IMR-90 (cell line): ENCODE measurements at regions not wholly inside any gene's neighbourhood (a gene's known extent, or its start where the extent isn't known, plus 50 kb on each side); places are given as distances from the start of the nearest gene placed in this dataset.

ENCODE experiments used
- ATAC-seq: fragments of 200-7000 bp; cut with Tn5 transposase; 2 replicates; pipeline ENCODE4 v1.9.1; 2020; ENCODE audit warnings: low read depth, mild to moderate bottlenecking, moderate library complexity
- BruUV-seq: library from RNA; stranded (reverse); fragments of 400-500 nt; replicated peaks from 2 replicates; lab custom pipeline; 2021; lab: Mats Ljungman, UMichigan
- CTCF ChIA-PET: fragments of 300-600 bp; formaldehyde crosslinking; extraction: SDS; loops from one replicate; lab custom pipeline; 2021; ENCODE audit warnings: antibody characterized with exemption; lab: Yijun Ruan, JAX
- POLR2A ChIA-PET: fragments of 300-600 bp; sonication (Branson Sonifier 250); formaldehyde crosslinking; loops from one replicate; lab custom pipeline; 2022; ENCODE audit warnings: antibody characterized with exemption; ENCODE audit not compliant: unreplicated experiment; lab: Charles Lee
- DNase-seq: peaks from one replicate; pipeline ENCODE4 v3.0.0; 2013
- H2AFZ ChIP-seq: replicated peaks from 2 replicates; pipeline ENCODE3; 2013; ENCODE audit warnings: low read length, mild to moderate bottlenecking; ENCODE audit not compliant: poor library complexity
- H2AK5ac ChIP-seq: 2 replicates; pipeline ENCODE4 v1.6.1; 2013; ENCODE audit warnings: low read depth, low read length, inconsistent platforms
- H2AK9ac ChIP-seq: replicated peaks from 2 replicates; pipeline ENCODE3; 2013; ENCODE audit warnings: mild to moderate bottlenecking, low read depth, low read length, moderate library complexity; ENCODE audit not compliant: poor library complexity
- H2BK120ac ChIP-seq: 2 replicates; pipeline ENCODE4 v1.6.1; 2013; ENCODE audit warnings: low read depth, low read length, inconsistent platforms
- H2BK15ac ChIP-seq: 3 replicates; pipeline ENCODE4 v1.6.1; 2013; ENCODE audit warnings: low read depth, low read length, inconsistent platforms
- H2BK20ac ChIP-seq: 2 replicates; pipeline ENCODE4 v1.6.1; 2013; ENCODE audit warnings: low read depth, mild to moderate bottlenecking, inconsistent platforms, low read length, moderate library complexity
- H2BK5ac ChIP-seq: 2 replicates; pipeline ENCODE4 v1.6.1; 2013; ENCODE audit warnings: mild to moderate bottlenecking, low read depth, low read length, inconsistent platforms; ENCODE audit not compliant: poor library complexity, severe bottlenecking
- H3K14ac ChIP-seq: replicated peaks from 2 replicates; pipeline ENCODE4 v1.6.1; 2013; ENCODE audit warnings: low read depth, low read length, inconsistent platforms
- H3K18ac ChIP-seq: 2 replicates; pipeline ENCODE4 v1.6.1; 2013; ENCODE audit warnings: low read depth, low read length, control low read depth
- H3K23ac ChIP-seq: 2 replicates; pipeline ENCODE4 v1.6.1; 2013; ENCODE audit warnings: low read depth, low read length, inconsistent platforms
- H3K27ac ChIP-seq: 2 replicates; pipeline ENCODE4 v1.5.1; 2013; ENCODE audit warnings: mild to moderate bottlenecking, control low read depth, low read length; ENCODE audit not compliant: insufficient read depth
- H3K27me3 ChIP-seq: 2 replicates; pipeline ENCODE4 v1.6.1; 2013; ENCODE audit warnings: low read length; ENCODE audit not compliant: control insufficient read depth, insufficient read depth
- H3K36me3 ChIP-seq: 2 replicates; pipeline ENCODE4 v1.6.1; 2013; ENCODE audit warnings: low read length, mixed read lengths; ENCODE audit not compliant: control insufficient read depth, insufficient read depth
- H3K4ac ChIP-seq: 2 replicates; pipeline ENCODE4 v1.6.1; 2013; ENCODE audit warnings: low read depth, low read length, inconsistent platforms
- H3K4me1 ChIP-seq: 2 replicates; pipeline ENCODE4 v1.6.1; 2013; ENCODE audit warnings: low read length, mixed read lengths; ENCODE audit not compliant: control insufficient read depth, insufficient read depth
- H3K4me2 ChIP-seq: 2 replicates; pipeline ENCODE4 v1.6.1; 2013; ENCODE audit warnings: low read depth, mild to moderate bottlenecking, control low read depth, low read length, moderate library complexity
- H3K4me3 ChIP-seq: 2 replicates; pipeline ENCODE4 v1.5.1; 2013; ENCODE audit warnings: low read depth, mild to moderate bottlenecking, control low read depth, low read length, moderate library complexity; ENCODE audit not compliant: insufficient read depth
- H3K56ac ChIP-seq: 2 replicates; pipeline ENCODE4 v1.6.1; 2013; ENCODE audit warnings: low read length, inconsistent platforms; ENCODE audit not compliant: insufficient read depth; ENCODE audit errors: extremely low read depth
- H3K79me1 ChIP-seq, 2 experiments: 2 replicates each; pipeline ENCODE4 v1.6.1; 2013; ENCODE audit warnings: low read length in 2 of 2, inconsistent platforms in 1 of 2, low read depth in 1 of 2
- H3K9ac ChIP-seq: 2 replicates; pipeline ENCODE4 v1.6.1; 2013; ENCODE audit warnings: low read depth, low read length, control low read depth
- H3K9me1 ChIP-seq: 2 replicates; pipeline ENCODE4 v1.6.1; 2013; ENCODE audit warnings: low read length, inconsistent platforms; ENCODE audit not compliant: insufficient read depth
- H3K9me3 ChIP-seq: 2 replicates; pipeline ENCODE4 v1.6.1; 2013; ENCODE audit warnings: low read length; ENCODE audit not compliant: control insufficient read depth, insufficient read depth
- H4K20me1 ChIP-seq: 2 replicates; pipeline ENCODE4 v1.6.1; 2013; ENCODE audit warnings: low read length, inconsistent platforms; ENCODE audit not compliant: insufficient read depth
- H4K5ac ChIP-seq: 2 replicates; pipeline ENCODE4 v1.6.1; 2013; ENCODE audit warnings: mild to moderate bottlenecking, low read depth, low read length, control low read depth
- H4K8ac ChIP-seq, 2 experiments: 2 replicates each; pipeline ENCODE4 v1.6.1; 2013; ENCODE audit warnings: low read depth in 2 of 2, low read length in 2 of 2, control low read depth in 1 of 2, inconsistent platforms in 1 of 2
- H4K91ac ChIP-seq: 2 replicates; pipeline ENCODE4 v1.6.1; 2013; ENCODE audit warnings: low read depth, low read length, inconsistent platforms; ENCODE audit not compliant: insufficient read depth
- BHLHE40 ChIP-seq: fragments of 150-350 bp; IDR thresholded peaks from 2 replicates; pipeline ENCODE4 v1.6.1; 2016; ENCODE audit warnings: mild to moderate bottlenecking, low read depth, low read length
- CEBPB ChIP-seq: IDR thresholded peaks from 2 replicates; pipeline ENCODE4 v1.6.1; 2012; ENCODE audit warnings: low read depth, low read length, improper control_type of control experiment
- CHD1 ChIP-seq: IDR thresholded peaks from 2 replicates; pipeline ENCODE4 v1.6.1; 2012; ENCODE audit warnings: low read depth, low read length, improper control_type of control experiment
- CTCF ChIP-seq: conservative IDR thresholded peaks from 2 replicates; pipeline ENCODE4 v1.5.1; 2012; ENCODE audit warnings: mild to moderate bottlenecking, low read depth, low read length, improper control_type of control experiment
- ELK1 ChIP-seq: fragments of 150-350 bp; IDR thresholded peaks from 2 replicates; pipeline ENCODE4 v1.6.1; 2016; ENCODE audit warnings: low read depth, mild to moderate bottlenecking, low read length, moderate library complexity, borderline replicate concordance
- FOS ChIP-seq: fragments of 150-350 bp; IDR thresholded peaks from 2 replicates; pipeline ENCODE4 v1.6.1; 2016; ENCODE audit warnings: low read depth, low read length
- MAFK ChIP-seq: IDR thresholded peaks from 2 replicates; pipeline ENCODE4 v1.6.1; 2012; ENCODE audit warnings: low read depth, low read length, improper control_type of control experiment
- MAZ ChIP-seq: IDR thresholded peaks from 2 replicates; pipeline ENCODE4 v1.6.1; 2012; ENCODE audit warnings: low read depth, mild to moderate bottlenecking, low read length, improper control_type of control experiment, moderate library complexity, borderline replicate concordance
- MXI1 ChIP-seq: IDR thresholded peaks from 2 replicates; pipeline ENCODE4 v1.6.1; 2012; ENCODE audit warnings: low read depth, mild to moderate bottlenecking, low read length, moderate library complexity, borderline replicate concordance
- NFE2L2 ChIP-seq: fragments of 150-350 bp; IDR thresholded peaks from 2 replicates; pipeline ENCODE4 v1.6.1; 2016; ENCODE audit warnings: low read depth, mild to moderate bottlenecking, low read length
- POLR2A ChIP-seq: IDR thresholded peaks from 2 replicates; pipeline ENCODE4 v1.6.1; 2012; ENCODE audit warnings: mild to moderate bottlenecking, low read depth, low read length
- RAD21 ChIP-seq: IDR thresholded peaks from 2 replicates; pipeline ENCODE4 v1.6.1; 2012; ENCODE audit warnings: low read length, improper control_type of control experiment
- RCOR1 ChIP-seq: IDR thresholded peaks from 2 replicates; pipeline ENCODE4 v1.6.1; 2012; ENCODE audit warnings: mild to moderate bottlenecking, low read length, improper control_type of control experiment; ENCODE audit not compliant: insufficient replicate concordance
- RFX5 ChIP-seq: IDR thresholded peaks from 2 replicates; pipeline ENCODE4 v1.8.0; 2012; ENCODE audit warnings: low read depth, mild to moderate bottlenecking, low read length, moderate library complexity
- SMC3 ChIP-seq: fragments of 150-350 bp; IDR thresholded peaks from 2 replicates; pipeline ENCODE4 v1.6.1; 2016; ENCODE audit warnings: low read depth, mild to moderate bottlenecking, antibody characterized with exemption, low read length, moderate library complexity
- WGBS, 2 experiments: methylation state at CpG; one replicate each; pipeline versions ENCODE4 v1.1.5 to v1.1.7; 2013; ENCODE audit warnings: missing lambda C conversion rate in 2 of 2; ENCODE audit not compliant: insufficient read length in 1 of 2; ENCODE audit errors: extremely low coverage in 2 of 2; 5-methylcytosine and 5-hydroxymethylcytosine counted together
- dilution Hi-C: fragments of 300-500 bp; cut with HindIII; formaldehyde crosslinking; loops from one replicate; pipeline ENCODE4 v1.14.3; 2018; ENCODE audit warnings: low sequenced_read_pairs; ENCODE audit not compliant: unreplicated experiment
- in situ Hi-C: fragments of 300-500 bp; cut with MboI; formaldehyde crosslinking; loops from 3 replicates; pipeline ENCODE4 v1.14.3; 2019; ENCODE audit warnings: low sequenced_read_pairs, inconsistent platforms, mixed read lengths
- intact Hi-C: fragments of 100-400 bp; cut with micrococcal nuclease; formaldehyde crosslinking; loops from 2 replicates; pipeline ENCODE4 v1.10.0; 2022
- TF ChIP-seq, protein P1 (sequence below): fragments of 150-350 bp; IDR thresholded peaks from 2 replicates; pipeline ENCODE4 v1.6.1; 2017; ENCODE audit warnings: mild to moderate bottlenecking, antibody characterized with exemption, low read length, low read depth

DNA sequence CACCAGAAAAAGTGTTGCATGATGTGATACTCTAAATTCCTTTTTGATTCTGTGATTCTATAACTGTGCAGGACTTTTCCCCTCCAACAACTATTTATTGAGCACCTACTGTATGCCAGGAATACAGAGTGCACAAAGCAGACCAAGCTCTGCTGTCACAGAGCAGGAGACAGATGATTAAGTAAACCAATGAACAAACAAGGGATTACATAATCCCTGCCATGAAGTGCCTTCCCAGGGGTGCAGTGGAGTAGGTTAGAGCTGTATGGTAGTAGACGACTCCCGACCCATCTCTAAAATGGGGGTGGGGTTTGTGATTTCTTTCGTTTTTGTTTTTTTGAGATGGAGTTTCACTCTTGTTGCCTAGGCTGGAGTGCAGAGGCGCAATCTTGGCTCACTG lies 213.9 kb downstream of the TBX5 start:
- Histone ChIP-seq H3K4me3 (no peak overlapping the region), H3K18ac (no peak overlapping the region), H3K9me3 (no peaks in the 10 kb centered on the region), H4K8ac (no peak overlapping the region), H2AK9ac (no peak overlapping the region), H4K5ac (no peak overlapping the region), H2BK20ac (no peak overlapping the region), H2AK5ac (no peak overlapping the region), H3K27me3 (no peaks in the 10 kb centered on the region; the same call in 1 of the 2 replicates), H2BK15ac (no peak overlapping the region), H3K9me1 (no peaks in the 10 kb centered on the region), H3K4me2 (no peak overlapping the region), H3K14ac (no peak overlapping the region), H2BK120ac (no peak overlapping the region), H3K4me1 (no peaks in the 10 kb centered on the region), H4K20me1 (no peaks in the 10 kb centered on the region), H3K9ac (no peak overlapping the region), H4K91ac (no peak overlapping the region), H3K27ac (no peak overlapping the region), H3K36me3 (no peaks in the 10 kb centered on the region), H3K56ac (no peak overlapping the region), H2AFZ (no peak overlapping the region), H2BK5ac (no peak overlapping the region), H3K79me1 (no peaks in the 10 kb centered on the region), H3K23ac (no peak overlapping the region), H3K4ac (no peak overlapping the region)
- ATAC-seq (no peak), DNase-seq (no peak)
- in situ Hi-C loops = no loop called here
- BruUV-seq = no TSS peak
- POLR2A ChIA-PET = no interaction called here
- intact Hi-C loops = no loop called here
- CTCF ChIA-PET = no interaction called here
- 33% methylated on average over 4 of the region's 4 CpGs; no CpG with 5 or more reads in 1 of the 2 experiments for WGBS, 2 experiments
- TF ChIP-seq RCOR1 (no peak), SMC3 (no peak), MAZ (no peak), POLR2A (no peak), CHD1 (no peak), FOS (no peak), BHLHE40 (no peak), NFE2L2 (no peak), RFX5 (no peak), ELK1 (no peak), CTCF (no peak), RAD21 (no peak), MAFK (no peak), MXI1 (no peak), CEBPB (no peak)
- TF ChIP-seq, protein P1, sequence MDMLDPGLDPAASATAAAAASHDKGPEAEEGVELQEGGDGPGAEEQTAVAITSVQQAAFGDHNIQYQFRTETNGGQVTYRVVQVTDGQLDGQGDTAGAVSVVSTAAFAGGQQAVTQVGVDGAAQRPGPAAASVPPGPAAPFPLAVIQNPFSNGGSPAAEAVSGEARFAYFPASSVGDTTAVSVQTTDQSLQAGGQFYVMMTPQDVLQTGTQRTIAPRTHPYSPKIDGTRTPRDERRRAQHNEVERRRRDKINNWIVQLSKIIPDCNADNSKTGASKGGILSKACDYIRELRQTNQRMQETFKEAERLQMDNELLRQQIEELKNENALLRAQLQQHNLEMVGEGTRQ = no peak
- dilution Hi-C loops = no loop called here
